Astrocyte (in vitro differentiated cells and primary cell): ENCODE measurements at regions not wholly inside any gene's neighbourhood (a gene's known extent, or its start where the extent isn't known, plus 50 kb on each side); places are given as distances from the start of the nearest gene placed in this dataset.
A peak's percentile ranks its signal among the peaks of the same experiment; 100 is the strongest.

ENCODE experiments used
- DNase-seq: peaks from one replicate; pipeline ENCODE4 v3.0.0-alpha.2; 2010; ENCODE audit warnings: low read depth
- FAIRE-seq: peaks from 2 replicates; lab custom pipeline; 2011; peaks lifted over from hg19 to GRCh38; lab: Jason Lieb, UNC
- H2AFZ ChIP-seq: 2 replicates; pipeline ENCODE4 v1.6.0; 2012; ENCODE audit warnings: low read depth, low read length, inconsistent platforms
- H3K27ac ChIP-seq: 2 replicates; pipeline ENCODE4 v1.5.1; 2011; ENCODE audit warnings: low read depth, low read length, inconsistent platforms
- H3K27me3 ChIP-seq: 2 replicates; pipeline ENCODE4 v1.6.0; 2011; ENCODE audit warnings: low read length, inconsistent platforms; ENCODE audit not compliant: insufficient read depth
- H3K36me3 ChIP-seq: 2 replicates; pipeline ENCODE4 v1.5.1; 2011; ENCODE audit warnings: low read length, inconsistent platforms; ENCODE audit not compliant: insufficient read depth
- H3K4me1 ChIP-seq: 2 replicates; pipeline ENCODE4 v1.5.1; 2011; ENCODE audit warnings: low read length, inconsistent platforms; ENCODE audit not compliant: insufficient read depth
- H3K4me2 ChIP-seq: 2 replicates; pipeline ENCODE4 v1.6.0; 2012; ENCODE audit warnings: low read length, inconsistent platforms
- H3K4me3 ChIP-seq: 2 replicates; pipeline ENCODE4 v1.5.1; 2011; ENCODE audit warnings: low read depth, mild to moderate bottlenecking, low read length, inconsistent platforms; ENCODE audit not compliant: insufficient read depth
- H3K79me2 ChIP-seq: 2 replicates; pipeline ENCODE4 v1.6.0; 2012; ENCODE audit warnings: mild to moderate bottlenecking, low read length, inconsistent platforms; ENCODE audit not compliant: insufficient read depth
- H3K9ac ChIP-seq: 2 replicates; pipeline ENCODE4 v1.6.0; 2012; ENCODE audit warnings: mild to moderate bottlenecking, low read length, inconsistent platforms
- H3K9me3 ChIP-seq: 2 replicates; pipeline ENCODE4 v1.5.1; 2012; ENCODE audit warnings: low read depth, mild to moderate bottlenecking, low read length, inconsistent platforms; ENCODE audit not compliant: insufficient read depth
- H4K20me1 ChIP-seq: 2 replicates; pipeline ENCODE4 v1.6.0; 2012; ENCODE audit warnings: low read length, inconsistent platforms; ENCODE audit not compliant: insufficient read depth
- H3K27ac Mint-ChIP-seq: one replicate; pipeline ENCODE4 v1.8.0; 2021; ENCODE audit warnings: mild to moderate bottlenecking, mixed read lengths; ENCODE audit not compliant: unreplicated experiment
- H3K27me3 Mint-ChIP-seq: one replicate; pipeline ENCODE4 v1.8.0; 2021; ENCODE audit warnings: low read depth, mixed read lengths; ENCODE audit not compliant: unreplicated experiment
- H3K36me3 Mint-ChIP-seq: one replicate; pipeline ENCODE4 v1.8.0; 2021; ENCODE audit warnings: low read depth, mixed read lengths; ENCODE audit not compliant: unreplicated experiment
- H3K4me1 Mint-ChIP-seq: one replicate; pipeline ENCODE4 v1.8.0; 2021; ENCODE audit warnings: low read depth, mixed read lengths; ENCODE audit not compliant: unreplicated experiment
- H3K4me3 Mint-ChIP-seq: one replicate; pipeline ENCODE4 v1.8.0; 2021; ENCODE audit warnings: mild to moderate bottlenecking, moderate library complexity, mixed read lengths; ENCODE audit not compliant: unreplicated experiment
- H3K9me3 Mint-ChIP-seq: one replicate; pipeline ENCODE4 v1.8.0; 2021; ENCODE audit warnings: mild to moderate bottlenecking, mixed read lengths; ENCODE audit not compliant: unreplicated experiment
- CTCF ChIP-seq: IDR thresholded peaks from 2 replicates; pipeline ENCODE4 v1.5.1; 2011; ENCODE audit warnings: low read depth, mild to moderate bottlenecking, inconsistent platforms, low read length, moderate library complexity; ENCODE audit not compliant: insufficient read depth
- EZH2 ChIP-seq: IDR thresholded peaks from 2 replicates; pipeline ENCODE4 v1.6.1; 2012; ENCODE audit warnings: mild to moderate bottlenecking, low read length, inconsistent platforms; ENCODE audit not compliant: insufficient read depth

DNA sequence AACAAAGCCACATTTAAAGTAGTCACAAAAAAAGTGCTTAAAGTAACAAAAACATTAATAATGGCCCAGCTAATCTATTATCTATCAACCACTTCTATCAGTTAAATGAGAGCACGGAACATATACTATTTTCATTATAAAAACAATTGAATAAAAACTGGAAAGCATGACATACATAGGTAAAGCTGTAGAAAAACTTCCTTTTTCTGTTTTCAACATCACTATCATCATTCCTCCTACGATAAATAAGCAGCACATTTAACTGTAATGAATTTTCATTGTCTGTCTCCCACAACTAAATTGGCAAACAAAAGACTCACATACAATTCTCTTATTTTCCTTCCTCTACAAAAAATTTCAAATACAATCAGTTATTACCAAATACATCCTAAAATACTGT lies 96.4 kb upstream of the DPH5 start:
- H2AFZ ChIP-seq, result no peak overlapping the region
- Mint-ChIP-seq H3K27me3 (peaks cover 5% of the 10 kb centered on the region), H3K27ac (no peak overlapping the region), H3K36me3 (no peaks in the 10 kb centered on the region), H3K4me3 (no peak overlapping the region), H3K9me3 (no peaks in the 10 kb centered on the region), H3K4me1 (no peaks in the 10 kb centered on the region)
- no peak for TF ChIP-seq EZH2
- no peak for TF ChIP-seq CTCF
- no peak overlapping the region for H3K4me3 ChIP-seq
- H3K36me3 ChIP-seq, result no peaks in the 10 kb centered on the region
- peaks cover 2% of the 10 kb centered on the region for H3K27me3 ChIP-seq
- H3K79me2 ChIP-seq, result no peaks in the 10 kb centered on the region
- FAIRE-seq (no peak), DNase-seq (no peak)
- no peaks in the 10 kb centered on the region for H3K9me3 ChIP-seq
- H3K9ac ChIP-seq, result no peak overlapping the region
- no peak overlapping the region for H3K27ac ChIP-seq
- no peaks in the 10 kb centered on the region for H4K20me1 ChIP-seq
- no peak overlapping the region for H3K4me2 ChIP-seq
- no peaks in the 10 kb centered on the region for H3K4me1 ChIP-seq

- Histone ChIP-seq H3K79me2 (no peaks in the 10 kb centered on the region), H3K4me2 (no peak overlapping the region), H4K20me1 (no peaks in the 10 kb centered on the region), H3K9me3 (no peaks in the 10 kb centered on the region), H3K9ac (no peak overlapping the region), H3K27me3 (peaks cover 2% of the 10 kb centered on the region), H3K36me3 (no peaks in the 10 kb centered on the region), H3K27ac (no peak overlapping the region), H2AFZ (no peak overlapping the region), H3K4me1 (no peaks in the 10 kb centered on the region), H3K4me3 (no peak overlapping the region)
- Mint-ChIP-seq H3K36me3 (no peaks in the 10 kb centered on the region), H3K9me3 (no peaks in the 10 kb centered on the region), H3K4me3 (no peak overlapping the region), H3K27ac (no peak overlapping the region), H3K4me1 (no peaks in the 10 kb centered on the region), H3K27me3 (peaks cover 5% of the 10 kb centered on the region)
- TF ChIP-seq CTCF (no peak), EZH2 (no peak)
- FAIRE-seq (no peak), DNase-seq (no peak)
These were observed 95.9 kb upstream of the DPH5 start for GRCh38 chr1:101121504-101121903.

DNA sequence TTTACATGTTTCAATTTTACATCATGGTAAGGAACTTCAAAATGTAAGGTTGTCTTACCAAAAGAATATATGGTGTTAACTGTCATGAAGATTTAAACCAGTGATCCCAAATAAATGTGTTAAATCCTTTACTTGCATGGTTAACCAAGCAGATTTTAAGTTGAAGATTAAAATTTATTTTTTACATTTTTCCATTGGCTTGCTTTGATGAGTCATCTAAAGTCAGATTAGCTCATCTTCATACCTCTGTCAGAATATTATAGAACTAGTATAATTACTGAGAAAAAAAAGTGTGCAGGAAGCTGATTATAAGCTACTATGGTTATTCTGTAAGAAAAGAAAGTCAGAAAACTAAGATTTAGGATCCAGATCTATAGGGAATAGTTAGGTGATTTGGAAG lies 95.3 kb upstream of the DPH5 start:
- H3K4me2 ChIP-seq, result no peak overlapping the region
- no peak overlapping the region for H3K4me3 ChIP-seq
- H3K36me3 ChIP-seq, result no peaks in the 10 kb centered on the region
- DNase-seq, result no peak
- no peaks in the 10 kb centered on the region for H3K4me1 ChIP-seq
- H2AFZ ChIP-seq, result no peak overlapping the region
- H3K36me3 Mint-ChIP-seq, result no peaks in the 10 kb centered on the region
- H3K9me3 Mint-ChIP-seq, result no peaks in the 10 kb centered on the region
- no peak overlapping the region for H3K9ac ChIP-seq
- peaks cover 2% of the 10 kb centered on the region for H3K27me3 ChIP-seq
- no peaks in the 10 kb centered on the region for H3K4me1 Mint-ChIP-seq
- peaks cover 5% of the 10 kb centered on the region for H3K27me3 Mint-ChIP-seq
- H3K4me3 Mint-ChIP-seq, result no peak overlapping the region
- TF ChIP-seq EZH2 (no peak), CTCF (no peak)
- H3K9me3 ChIP-seq, result no peaks in the 10 kb centered on the region
- peak; percentile 41 for FAIRE-seq
- no peak overlapping the region for H3K27ac ChIP-seq
- no peaks in the 10 kb centered on the region for H3K79me2 ChIP-seq
- H4K20me1 ChIP-seq, result no peaks in the 10 kb centered on the region
- no peak overlapping the region for H3K27ac Mint-ChIP-seq
